Activated CD4-positive, alpha-beta T cell treated with anti-CD3 and anti-CD28 coated beads for 4 hours (primary cell): ENCODE measurements at regions not wholly inside any gene's neighbourhood (a gene's known extent, or its start where the extent isn't known, plus 50 kb on each side); places are given as distances from the start of the nearest gene placed in this dataset.
A peak's percentile ranks its signal among the peaks of the same experiment; 100 is the strongest.
"Not testable (repeated sequence)": the region's sequence is repeated elsewhere in the genome, so short reads cannot be mapped to it uniquely, and the experiment has no call there.

ENCODE experiments used
- DNase-seq, 2 donors: peaks; one replicate each; pipeline ENCODE4 v3.0.0-alpha.2; 2020

DNA sequence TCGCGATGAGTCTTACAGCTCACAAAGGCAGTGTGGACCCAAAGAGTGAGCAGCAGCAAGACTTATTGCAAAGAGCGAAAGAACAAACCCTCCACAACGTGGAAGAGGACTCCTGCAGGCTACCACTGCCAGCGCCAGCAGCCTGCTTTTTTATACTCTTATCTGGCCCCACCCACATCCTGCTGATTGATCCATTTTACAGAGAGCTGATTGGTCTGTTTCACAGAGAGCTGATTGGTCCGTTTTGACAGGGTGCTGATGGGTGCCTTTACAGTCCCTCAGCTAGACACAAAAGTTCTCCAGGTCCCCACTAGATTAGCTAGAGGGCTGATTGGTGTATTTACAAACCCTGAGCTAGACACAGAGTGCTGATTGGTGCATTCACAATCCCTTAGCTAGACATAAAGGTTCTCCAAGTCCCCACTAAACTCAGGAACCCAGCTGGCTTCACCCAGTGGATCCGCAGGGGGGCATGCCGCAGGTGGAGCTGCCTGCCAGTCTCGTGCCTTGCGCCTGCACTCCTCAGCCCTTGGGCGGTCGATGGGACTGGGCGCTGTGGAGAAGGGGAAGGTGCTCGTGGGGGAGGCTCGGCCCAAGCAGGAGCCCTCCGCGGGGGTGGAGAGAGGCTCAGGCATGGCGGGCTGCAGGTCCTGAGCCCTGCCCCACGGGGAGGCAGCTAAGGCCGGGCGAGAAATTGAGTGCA lies 75.7 kb downstream of the QDPR start:
- not testable (repeated sequence) for DNase-seq

DNA sequence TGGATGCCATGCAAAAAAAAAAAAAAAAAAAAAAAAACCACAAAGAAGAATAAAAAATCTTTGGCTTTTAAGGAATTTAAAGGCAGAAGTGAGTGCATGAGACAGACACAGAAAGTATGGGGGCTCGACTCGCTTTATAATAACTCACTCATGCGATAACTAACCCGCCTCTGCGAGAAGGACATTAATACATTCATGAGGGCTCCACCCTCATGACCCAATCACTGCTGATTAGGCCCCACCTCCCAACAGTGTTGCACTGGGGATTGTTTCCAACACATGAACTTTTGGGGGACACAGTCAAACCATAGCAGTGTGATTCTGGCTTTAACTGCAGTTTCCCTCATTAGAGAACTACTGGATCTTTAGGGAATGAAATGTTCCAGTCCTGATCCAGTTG lies 78.1 kb downstream of the QDPR start:
- DNase-seq, result no peak

DNA sequence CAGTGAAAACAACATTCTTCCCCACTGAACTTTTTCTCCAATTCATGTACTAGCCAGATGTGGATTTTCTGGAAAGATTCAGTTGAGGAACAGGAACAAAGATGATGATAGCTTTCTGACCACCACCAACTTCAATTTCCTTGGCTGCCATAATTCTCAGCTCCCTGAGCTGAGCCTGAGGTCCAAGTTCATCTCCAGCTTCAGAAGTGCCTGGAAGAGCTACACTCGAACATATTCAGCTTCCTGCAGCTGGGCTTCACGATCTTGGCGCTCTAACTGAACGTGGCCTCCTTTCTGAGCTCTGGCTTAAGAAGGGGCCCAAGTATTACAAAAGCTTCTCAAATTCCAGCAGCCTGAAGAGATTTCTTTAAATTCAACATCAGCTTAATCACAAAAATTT lies 83.9 kb downstream of the QDPR start:
- DNase-seq, result no peak

DNA sequence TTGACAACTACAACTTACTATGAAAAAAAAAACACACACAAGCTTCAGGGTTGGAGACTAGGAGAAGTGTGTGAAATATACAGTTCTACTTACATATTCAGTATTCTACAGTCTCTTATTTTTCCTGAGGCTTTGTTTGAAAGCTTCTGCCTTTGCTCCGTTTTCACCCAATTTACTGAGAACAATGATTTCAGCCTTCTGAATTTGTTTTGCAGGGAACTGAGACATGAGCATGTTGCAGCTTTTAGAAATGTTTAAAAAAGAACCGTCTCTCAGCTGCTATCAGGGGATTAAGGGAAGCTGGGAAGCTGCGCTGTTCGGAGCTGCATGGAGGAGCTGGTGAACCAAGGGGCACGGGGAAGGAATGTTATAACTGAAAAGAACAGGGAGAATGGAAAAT lies 85.7 kb downstream of the QDPR start:
- DNase-seq, result no peak

DNA sequence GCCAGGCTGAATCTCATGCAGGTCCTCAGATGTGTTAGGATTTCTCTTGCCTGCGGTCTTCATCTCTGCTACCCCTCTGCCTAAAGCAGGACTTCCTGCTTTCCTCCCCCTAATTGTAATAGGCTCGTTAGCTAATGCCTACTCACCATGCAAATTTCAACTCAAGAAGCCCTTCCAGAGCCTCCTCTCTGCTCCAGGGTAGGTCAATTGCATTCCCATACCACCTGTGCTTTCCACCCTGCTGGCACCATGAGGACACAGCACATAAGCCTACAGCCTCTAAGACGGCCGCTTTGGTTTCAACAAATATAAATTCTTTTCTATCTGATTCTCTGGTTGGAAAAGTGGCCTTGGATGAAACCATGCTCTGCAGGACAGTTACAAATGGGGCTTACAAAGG lies 93.9 kb downstream of the QDPR start:
- no peak for DNase-seq

DNA sequence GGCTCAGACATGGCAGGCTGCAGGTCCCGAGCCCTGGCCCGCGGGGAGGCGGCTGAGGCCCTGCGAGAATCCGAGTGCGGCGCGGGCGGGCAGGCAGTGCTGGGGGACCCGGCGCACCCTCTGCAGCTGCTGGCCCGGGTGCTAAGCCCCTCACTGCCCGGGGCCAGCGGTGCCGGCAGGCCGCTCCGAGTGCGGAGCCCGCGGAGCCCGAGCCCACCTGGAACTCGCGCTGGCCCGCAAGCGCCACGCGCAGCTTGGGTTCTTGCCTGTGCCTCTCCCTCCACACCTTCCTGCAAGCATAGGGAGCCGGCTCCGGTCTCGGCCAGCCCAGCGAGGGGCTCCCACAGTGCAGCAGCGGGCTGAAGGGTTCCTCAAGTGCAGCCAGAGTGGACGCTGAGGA lies 97.5 kb downstream of the QDPR start:
- DNase-seq, result no peak

DNA sequence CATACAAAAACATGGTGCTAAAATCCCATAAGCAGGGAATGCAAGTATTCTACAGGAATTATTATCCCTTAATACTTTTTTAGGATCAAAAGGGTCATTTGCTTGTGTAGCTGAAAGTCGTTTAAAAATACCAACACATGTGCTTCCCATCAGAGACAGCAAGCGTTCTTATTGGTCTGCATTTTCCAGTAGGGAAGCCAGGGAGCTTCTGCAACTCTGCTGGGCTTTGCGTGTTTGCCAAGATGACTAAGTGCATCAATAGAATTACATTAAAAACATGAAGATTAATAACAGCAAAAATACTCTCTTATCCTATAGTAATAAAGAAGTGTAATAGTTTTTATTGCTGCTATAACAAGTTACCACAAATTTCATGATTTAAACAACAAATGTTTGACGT lies 111.2 kb downstream of the QDPR start:
- no peak for DNase-seq

DNA sequence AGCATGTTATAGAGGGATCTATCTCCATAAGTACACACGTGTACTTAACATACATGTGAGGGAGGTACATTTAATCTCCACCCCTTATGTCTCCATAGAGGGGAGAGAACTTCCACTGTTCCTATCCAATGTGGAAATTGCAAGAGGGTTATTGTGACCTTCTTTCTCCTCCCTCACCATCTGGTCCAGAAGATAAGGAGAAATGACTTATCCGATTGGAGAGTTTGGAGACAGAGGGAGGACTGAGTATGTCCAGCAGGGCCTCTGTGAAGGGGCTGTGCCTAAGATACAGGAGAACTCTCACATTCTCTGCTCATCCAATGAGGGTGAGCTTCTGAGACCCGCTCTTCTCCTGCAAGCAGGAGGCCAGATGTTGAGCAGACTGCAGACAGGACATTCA lies 113.1 kb downstream of the QDPR start:
- no peak for DNase-seq

DNA sequence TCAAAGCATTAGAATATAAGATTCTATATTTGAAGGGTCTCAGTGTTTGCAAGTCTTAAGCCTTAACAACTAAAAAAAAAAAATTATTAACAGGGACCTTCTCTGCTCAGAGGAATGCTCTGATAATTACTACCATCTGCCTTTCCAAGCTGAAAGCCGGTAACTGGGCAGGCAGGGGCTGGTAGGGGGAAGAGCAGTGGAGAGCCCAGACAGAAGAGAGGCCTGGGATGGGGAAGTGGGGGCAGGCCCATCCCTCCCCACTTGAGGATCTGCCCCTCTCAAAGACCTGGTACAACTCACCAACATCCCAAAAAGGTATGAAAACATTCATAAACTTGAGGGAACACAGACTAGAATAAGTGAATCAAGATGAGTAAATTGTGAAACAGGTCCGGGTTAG lies 113.9 kb downstream of the QDPR start:
- DNase-seq, result no peak

DNA sequence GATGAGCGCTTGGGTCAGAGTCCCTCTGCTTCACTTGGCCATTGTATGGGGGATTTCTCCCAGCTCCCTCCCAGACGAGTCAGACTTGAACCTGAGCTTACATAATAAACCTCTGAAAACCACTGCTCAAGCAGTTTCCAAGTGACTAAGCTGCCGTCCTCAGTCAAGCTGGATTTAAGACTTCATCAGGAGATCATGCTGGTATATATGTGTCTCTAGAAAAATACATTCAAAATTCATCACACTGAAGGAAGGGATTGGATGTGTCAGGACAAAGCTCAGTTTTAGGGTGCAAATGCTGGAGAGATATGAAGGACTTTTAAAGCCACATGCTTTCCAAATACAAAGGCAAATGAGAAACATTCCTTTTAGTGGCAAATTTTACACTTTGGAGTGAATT lies 114.3 kb downstream of the QDPR start:
- DNase-seq, result no peak

DNA sequence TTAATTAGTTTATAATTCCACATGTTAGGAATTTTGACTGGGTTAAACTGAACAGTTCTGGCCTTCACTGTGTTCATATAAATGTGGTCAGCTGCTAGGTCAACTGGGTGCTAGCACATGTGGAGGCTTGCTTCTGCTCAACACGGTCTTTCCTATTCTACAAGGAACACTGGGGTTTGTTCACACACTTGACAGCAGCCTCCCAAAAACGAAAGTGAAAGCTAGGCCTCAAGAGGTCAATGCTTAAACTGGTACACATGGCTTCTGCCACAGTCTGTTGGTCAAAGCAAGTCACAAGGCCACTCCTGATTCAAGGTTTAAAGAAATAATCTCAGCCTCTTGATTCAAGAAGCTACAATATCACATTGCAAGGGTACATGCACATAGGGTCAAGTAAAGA lies 126.5 kb downstream of the QDPR start:
- peak; percentile 4 to 5 for DNase-seq

DNA sequence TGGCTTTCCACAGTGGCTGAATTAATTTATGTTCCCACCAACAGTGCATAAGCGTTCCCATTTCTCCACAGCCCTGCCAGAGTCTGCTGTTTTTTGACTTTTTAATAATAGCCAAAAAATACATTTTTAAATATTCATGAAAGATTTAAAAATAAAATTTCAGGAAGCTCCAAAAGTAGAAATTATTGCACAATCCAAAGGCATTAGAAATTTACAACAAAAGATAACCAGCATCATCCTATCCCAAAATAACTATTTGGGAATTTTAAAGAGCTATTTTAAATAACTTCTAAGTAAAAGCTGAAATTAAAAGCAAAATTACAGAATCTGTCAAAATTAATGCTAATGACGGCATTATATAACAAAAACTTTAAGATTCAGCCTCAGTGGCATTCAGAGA lies 131.5 kb downstream of the QDPR start:
- no peak for DNase-seq

DNA sequence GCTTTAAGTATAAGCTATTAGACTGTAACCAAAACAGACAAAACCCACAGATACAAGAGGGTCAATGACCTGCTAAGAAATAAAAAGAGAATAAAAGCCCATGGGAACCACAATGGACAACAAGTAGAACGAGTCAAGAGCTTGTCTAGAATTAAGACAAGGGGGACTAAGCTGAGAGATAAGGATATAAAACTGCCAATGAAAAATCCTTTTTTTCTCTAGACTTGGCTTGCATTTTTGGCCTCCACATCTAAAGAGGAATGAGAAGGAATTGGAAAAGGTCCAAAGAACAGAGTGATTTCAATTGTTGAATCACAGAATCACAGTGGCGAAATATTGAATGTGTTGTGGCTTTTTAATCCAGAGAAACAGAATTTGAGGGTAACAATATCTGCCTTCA lies 135.7 kb downstream of the QDPR start:
- no peak for DNase-seq

DNA sequence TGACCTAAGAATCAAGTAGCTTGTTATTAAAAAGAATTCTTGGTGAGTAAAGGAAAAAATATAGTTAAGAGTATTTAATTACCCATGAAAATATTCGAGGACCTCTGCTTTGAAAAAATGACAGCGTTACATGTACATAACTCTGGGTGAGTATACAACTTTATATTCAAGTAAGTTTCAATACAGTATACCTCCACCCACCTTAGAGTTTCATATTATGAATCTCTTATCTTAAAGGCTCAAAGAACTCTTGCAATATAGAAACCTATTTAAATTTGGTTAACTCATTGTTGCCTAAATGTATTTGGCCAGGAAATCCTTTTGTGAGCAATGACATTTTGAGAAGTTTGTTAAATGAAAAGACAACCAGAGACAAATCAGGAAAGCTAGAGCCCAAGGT lies 138.2 kb downstream of the QDPR start:
- no peak for DNase-seq

DNA sequence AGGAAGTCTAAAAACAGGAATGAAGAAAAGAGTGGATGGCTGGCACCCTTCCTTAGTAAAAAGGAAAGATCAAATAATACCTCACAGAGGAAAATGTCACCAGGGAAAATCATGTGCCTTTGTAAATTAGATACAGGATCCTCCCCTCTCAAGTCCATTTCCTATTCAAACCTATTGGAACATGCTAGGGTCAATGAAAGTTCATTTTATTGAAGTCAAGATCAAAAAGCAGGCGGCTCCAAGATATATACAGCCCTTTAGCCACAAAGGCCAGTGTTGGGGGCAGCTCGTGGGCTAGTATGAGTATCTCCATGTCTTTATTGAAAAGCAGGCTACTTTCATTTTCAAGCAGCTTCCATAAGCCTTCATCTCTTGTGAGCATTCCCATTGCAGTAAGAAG lies 141.1 kb downstream of the QDPR start:
- no peak for DNase-seq

DNA sequence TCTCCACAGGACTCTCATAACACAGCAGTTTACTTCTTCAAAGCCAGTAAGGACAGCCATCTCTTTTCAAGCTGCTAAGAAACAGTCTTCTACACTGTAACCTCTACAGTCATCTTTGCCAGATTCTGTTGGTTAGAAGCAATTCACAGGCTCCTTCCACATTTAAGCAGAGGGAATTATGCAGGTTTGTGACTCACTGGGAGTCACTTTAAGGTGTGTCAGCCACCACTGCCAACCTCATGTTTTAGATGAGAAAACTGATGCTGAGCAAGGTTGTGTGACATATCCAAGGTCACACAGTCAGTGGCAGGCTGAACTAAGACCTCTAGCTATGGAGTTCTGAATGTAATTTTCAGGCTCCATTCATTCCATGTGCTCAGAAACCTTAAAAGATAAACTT lies 143.5 kb downstream of the QDPR start:
- no peak for DNase-seq

DNA sequence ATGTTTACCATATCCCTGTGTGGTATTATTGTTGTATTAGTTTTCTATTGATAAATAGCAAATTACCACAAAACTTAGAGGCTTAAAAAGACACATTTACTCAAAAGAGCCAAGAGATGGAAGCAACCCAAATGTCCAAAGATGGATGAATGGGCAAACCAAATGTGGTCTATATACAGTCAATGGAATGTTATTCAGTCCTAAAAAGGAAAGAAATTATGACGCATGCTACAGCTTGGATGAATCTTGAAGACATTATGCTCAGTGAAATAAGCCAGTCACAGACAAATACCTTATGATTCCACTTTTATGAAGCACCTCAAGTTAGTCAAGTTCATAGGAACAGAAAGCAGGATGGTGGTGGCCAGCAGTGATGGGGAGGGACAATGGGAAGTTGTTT lies 144.7 kb downstream of the QDPR start:
- no peak for DNase-seq

DNA sequence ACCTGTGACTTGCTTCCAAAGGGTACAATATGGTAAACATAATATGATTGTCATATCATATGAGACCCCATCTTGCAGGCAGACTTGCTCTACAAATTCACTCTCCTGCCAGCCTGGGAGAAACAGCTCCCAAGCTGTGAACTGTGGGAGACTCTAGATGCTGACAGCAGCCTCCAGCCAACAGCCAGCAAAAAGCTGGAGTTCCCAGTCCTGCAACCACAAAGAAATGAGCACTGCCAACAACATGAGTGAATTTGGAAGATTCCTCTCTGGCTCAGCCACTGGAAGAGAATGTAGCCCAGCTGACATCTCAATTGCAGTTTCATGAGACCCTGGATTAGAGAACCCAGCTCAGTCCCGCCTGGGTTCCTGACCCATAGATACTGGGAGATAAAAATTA lies 145.4 kb downstream of the QDPR start:
- DNase-seq, result no peak

DNA sequence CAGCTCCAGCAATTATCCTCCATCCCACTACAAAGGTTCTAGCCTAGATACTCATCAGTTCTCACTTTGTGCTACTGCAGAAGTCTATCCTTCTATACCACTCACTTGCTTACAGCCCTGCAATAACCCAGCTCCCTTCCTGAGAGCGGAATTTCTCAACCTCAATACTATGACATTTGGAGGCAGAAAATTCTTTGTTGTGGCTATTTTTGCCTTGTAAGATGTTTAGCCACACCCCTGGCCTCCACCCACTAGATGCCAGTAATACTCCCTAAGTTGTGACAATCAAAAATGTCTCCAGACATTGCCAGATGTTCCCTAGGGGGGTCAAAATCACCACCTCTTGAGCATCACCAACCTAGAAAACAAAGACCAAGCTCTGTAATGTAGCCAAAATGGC lies 149.5 kb downstream of the QDPR start:
- DNase-seq, result no peak

DNA sequence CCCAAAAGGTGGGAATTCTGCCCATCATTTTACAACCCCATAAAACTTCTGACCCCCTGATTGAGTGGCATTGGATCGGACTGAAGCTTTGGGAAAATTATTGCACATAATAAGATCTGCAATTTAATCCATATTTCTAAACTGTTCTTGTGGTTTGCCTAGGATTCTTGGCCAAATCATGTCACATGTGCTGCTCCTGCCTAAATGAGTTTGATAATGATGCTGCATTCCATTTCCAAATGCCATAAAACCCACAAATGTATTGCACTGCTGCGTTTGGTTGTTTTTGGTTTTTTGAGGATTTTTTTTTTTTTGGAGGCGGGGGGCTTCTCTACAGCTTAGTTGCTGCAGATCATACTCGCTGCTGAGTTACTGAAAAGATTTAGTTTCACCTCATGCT lies 153.6 kb downstream of the QDPR start:
- DNase-seq, result no peak

DNA sequence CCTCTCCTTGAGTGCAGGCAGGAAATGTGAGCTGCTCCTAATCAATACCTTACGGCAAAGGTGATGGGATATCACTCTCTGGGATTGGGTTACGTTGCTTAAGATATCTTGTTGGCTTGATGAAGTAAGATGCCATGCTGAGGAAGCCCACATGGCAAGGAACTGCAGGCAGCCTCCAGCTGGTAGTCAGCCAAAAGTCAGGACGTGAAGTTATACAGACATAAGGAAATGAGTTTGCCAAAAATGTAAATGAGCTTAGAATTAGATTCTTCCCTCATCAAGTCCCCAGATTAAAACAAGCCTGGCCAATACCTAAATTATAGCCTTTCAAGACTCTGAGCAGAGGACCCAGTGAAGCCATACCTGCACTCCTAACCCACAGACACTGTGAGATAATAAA lies 155.0 kb downstream of the QDPR start:
- DNase-seq, result no peak

DNA sequence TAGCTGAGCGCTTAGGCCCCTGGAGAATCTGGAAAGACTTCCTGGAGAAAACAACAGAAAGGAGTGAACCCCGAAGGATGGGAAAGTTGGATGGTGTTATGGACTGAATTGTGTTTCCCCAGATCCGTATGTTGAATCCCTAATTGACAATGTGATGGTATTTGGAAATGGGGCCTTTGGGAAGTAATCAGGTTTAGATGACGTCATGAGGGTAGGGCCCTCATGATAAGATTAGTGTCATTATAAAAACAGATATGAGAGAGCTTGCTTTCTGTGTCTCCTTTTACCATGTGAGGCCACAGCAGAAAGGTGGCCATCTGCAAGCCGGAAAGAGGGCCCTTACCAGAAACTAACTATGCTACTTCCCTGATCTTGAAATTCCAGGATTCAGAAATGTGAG lies 159.5 kb downstream of the QDPR start:
- no peak for DNase-seq

DNA sequence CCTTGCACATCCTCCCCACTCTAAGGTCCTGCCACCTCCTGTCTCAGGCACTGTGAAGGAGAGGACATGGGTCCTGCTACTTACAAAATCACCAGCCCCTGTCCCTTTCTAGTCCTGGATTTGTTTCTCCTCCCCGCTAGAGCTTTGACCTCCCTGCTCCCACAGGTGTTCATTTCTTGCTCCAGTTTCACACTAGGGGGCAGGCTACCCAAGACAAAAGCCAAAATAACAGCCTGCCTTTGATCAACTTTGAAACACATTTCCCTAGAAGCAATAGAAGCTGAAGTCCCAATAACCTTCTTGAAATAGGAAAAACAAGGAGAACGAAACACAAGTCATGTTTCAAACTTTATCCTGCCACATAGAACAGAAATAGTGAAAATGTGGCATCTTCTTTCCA lies 164.4 kb downstream of the QDPR start:
- DNase-seq, result peak; percentile 13 to 40

DNA sequence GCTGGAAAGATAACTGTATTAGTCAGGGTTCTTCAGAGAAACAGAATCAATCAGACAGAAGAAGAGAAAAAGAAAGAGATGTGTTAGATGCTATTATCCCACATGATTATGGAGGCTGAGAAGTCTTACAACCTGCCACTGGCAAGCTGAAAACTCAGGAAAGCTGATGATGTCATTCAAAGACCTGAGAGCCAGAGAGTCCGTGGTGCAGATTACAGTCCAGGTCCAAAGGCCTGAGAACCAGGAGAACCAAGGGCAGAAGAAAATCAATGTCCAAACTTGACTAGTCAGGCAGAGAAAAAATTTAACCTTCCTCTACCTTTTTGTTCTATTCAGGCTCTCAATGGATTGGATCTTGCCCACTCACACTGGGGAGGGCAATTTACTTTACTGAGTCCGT lies 172.5 kb downstream of the QDPR start:
- no peak for DNase-seq

DNA sequence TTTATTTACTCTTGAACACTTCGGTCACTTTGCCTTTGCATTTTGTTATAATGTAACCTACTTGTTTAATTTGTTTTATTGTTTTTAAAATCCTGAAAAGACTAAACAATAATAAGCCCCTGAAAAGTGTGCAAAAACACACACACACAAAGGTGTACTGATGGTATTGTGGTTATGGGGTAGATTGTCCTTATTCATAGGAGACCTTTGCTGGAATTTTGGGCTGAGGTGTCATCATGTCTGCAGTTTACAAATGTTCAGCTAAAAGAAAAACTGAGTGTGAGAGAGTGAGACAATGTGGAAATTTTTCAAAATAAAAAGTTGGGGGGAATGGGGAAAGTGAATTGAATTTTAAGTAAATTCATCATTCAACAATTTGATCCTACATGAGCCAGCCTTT lies 174.9 kb downstream of the QDPR start:
- DNase-seq, result peak in 1 of 2 donors; percentile 10

DNA sequence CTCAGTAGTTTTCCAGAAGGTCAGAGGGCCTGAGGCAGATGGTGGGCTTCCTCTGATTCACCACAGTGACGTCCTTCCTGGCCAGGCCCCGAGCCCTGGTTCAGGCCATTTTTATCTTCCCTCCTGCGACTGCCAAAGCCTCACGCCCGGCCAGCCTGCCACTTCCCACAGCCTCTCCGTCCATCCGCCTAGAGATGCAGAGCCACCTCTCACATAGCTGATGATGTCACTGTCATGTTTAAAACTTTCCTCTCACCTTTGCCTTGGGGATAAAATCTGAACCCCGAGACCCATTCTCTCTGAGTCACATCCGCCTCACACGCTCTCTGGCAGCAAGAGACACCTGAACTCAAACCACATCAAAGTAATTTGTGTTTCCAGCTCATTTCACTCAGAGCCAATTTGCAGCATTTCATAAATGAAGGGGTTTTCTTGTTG lies 175.3 kb downstream of the QDPR start:
- DNase-seq, result peak; percentile 71 to 81
